HEK293 (cell line): ENCODE measurements at regions not wholly inside any gene's neighbourhood (a gene's known extent, or its start where the extent isn't known, plus 50 kb on each side); places are given as distances from the start of the nearest gene placed in this dataset.

Experiments used
- CTCF ChIP-seq: fragments of 450-650 bp; formaldehyde crosslinking; IDR thresholded peaks from 2 replicates; pipeline ENCODE4 v1.5.1; 2016; ENCODE audit warnings: missing biosample characterization, missing genetic modification characterization
- MYNN ChIP-seq: fragments of 450-650 bp; formaldehyde crosslinking; IDR thresholded peaks from 2 replicates; pipeline ENCODE4 v1.5.1; 2016; ENCODE audit warnings: missing biosample characterization, missing genetic modification characterization, borderline replicate concordance
- PBX3 ChIP-seq: sonication (generic); formaldehyde crosslinking; IDR thresholded peaks from 2 replicates; pipeline ENCODE4 v1.8.1; 2022; ENCODE audit warnings: mild to moderate bottlenecking, moderate library complexity, missing genetic modification reagents
- REST ChIP-seq: fragments of 450-650 bp; formaldehyde crosslinking; IDR thresholded peaks from 2 replicates; pipeline ENCODE4 v1.5.1; 2016; ENCODE audit warnings: missing biosample characterization, missing genetic modification characterization
- SALL2 ChIP-seq: fragments of 450-650 bp; formaldehyde crosslinking; IDR thresholded peaks from 2 replicates; pipeline ENCODE4 v1.5.0; 2017; ENCODE audit warnings: missing biosample characterization, mild to moderate bottlenecking, missing genetic modification characterization, borderline replicate concordance
- SP2 ChIP-seq: fragments of 450-650 bp; formaldehyde crosslinking; IDR thresholded peaks from 2 replicates; pipeline ENCODE4 v1.5.1; 2016; ENCODE audit warnings: missing biosample characterization, missing genetic modification characterization
- WT1 ChIP-seq: fragments of 450-650 bp; formaldehyde crosslinking; IDR thresholded peaks from 2 replicates; pipeline ENCODE4 v1.5.1; 2016; ENCODE audit warnings: missing biosample characterization, missing genetic modification characterization
- ZBTB7A ChIP-seq: fragments of 450-650 bp; formaldehyde crosslinking; IDR thresholded peaks from 2 replicates; pipeline ENCODE4 v1.5.1; 2016; ENCODE audit warnings: low read depth, missing biosample characterization, missing genetic modification characterization
- ZNF121 ChIP-seq: fragments of 450-650 bp; formaldehyde crosslinking; IDR thresholded peaks from 2 replicates; pipeline ENCODE4 v1.5.1; 2016; ENCODE audit warnings: missing biosample characterization, missing genetic modification characterization
- ZNF266 ChIP-seq: fragments of 450-650 bp; formaldehyde crosslinking; IDR thresholded peaks from 2 replicates; pipeline ENCODE4 v1.5.1; 2016; ENCODE audit warnings: missing biosample characterization, missing genetic modification characterization, low read depth

GRCh38 chr5:128796506-128796905 lies 168.8 kb upstream of the SLC27A6 start:
- no peak for TF ChIP-seq ZNF121 (tag by site-specific recombination)
- TF ChIP-seq MYNN (tag by site-specific recombination), result no peak
- no peak for TF ChIP-seq WT1 (tag by site-specific recombination)
- no peak for TF ChIP-seq ZNF266 (tag by site-specific recombination)
- no peak for TF ChIP-seq PBX3 (CRISPR knock-in tag)
- TF ChIP-seq CTCF (tag by site-specific recombination), result no peak
- TF ChIP-seq REST (tag by site-specific recombination), result no peak
- no peak for TF ChIP-seq SP2 (tag by site-specific recombination)
- no peak for TF ChIP-seq SALL2 (tag by site-specific recombination)
- no peak for TF ChIP-seq ZBTB7A
